ENCODE measurements at regions not wholly inside any gene's neighbourhood (a gene's known extent, or its start where the extent isn't known, plus 50 kb on each side); places are given as distances from the start of the nearest gene placed in this dataset.
"Not testable (repeated sequence)": the region's sequence is repeated elsewhere in the genome, so short reads cannot be mapped to it uniquely, and the experiment has no call there.

- no peak for ATAC-seq (replicated peaks in 1 of 2)
- no peaks in the 10 kb centered on the region for H3K36me3 Mint-ChIP-seq (ENCODE audit: insufficient read depth in 2 of 2)
- no peak overlapping the region for H3K4me3 Mint-ChIP-seq
These were observed 63.3 kb downstream of the POU4F1 start for GRCh38 chr13:78540058-78540457.

GRCh38 chr13:78526044-78526443 is 77.3 kb downstream of the POU4F1 start:
- DNase-seq; H3K9me3 Mint-ChIP-seq; H3K27ac Mint-ChIP-seq; ATAC-seq (replicated peaks in 1 of 2); H3K27me3 Mint-ChIP-seq (ENCODE audit: low read depth); H3K36me3 Mint-ChIP-seq (ENCODE audit: insufficient read depth in 2 of 2); H3K4me3 Mint-ChIP-seq; H3K4me1 Mint-ChIP-seq (ENCODE audit: low read depth): not testable (repeated sequence)

More at GRCh38 chr13:78540058-78540457, 63.3 kb downstream of the POU4F1 start:
- peaks cover 14% of the 10 kb centered on the region for H3K27me3 Mint-ChIP-seq (ENCODE audit: low read depth)
- no peaks in the 10 kb centered on the region for H3K4me1 Mint-ChIP-seq (ENCODE audit: low read depth)
- H3K9me3 Mint-ChIP-seq = no peaks in the 10 kb centered on the region
- H3K27ac Mint-ChIP-seq = no peak overlapping the region
- DNase-seq = no peak

GRCh38 chr13:78524936-78525335 is 78.4 kb downstream of the POU4F1 start:
- Mint-ChIP-seq H3K27me3 (ENCODE audit: low read depth) (no peaks in the 10 kb centered on the region), H3K9me3 (peaks cover 5% of the 10 kb centered on the region in 2 donors), H3K4me3 (no peak overlapping the region), H3K36me3 (ENCODE audit: insufficient read depth in 2 of 2) (no peaks in the 10 kb centered on the region), H3K4me1 (ENCODE audit: low read depth) (no peaks in the 10 kb centered on the region), H3K27ac (no peak overlapping the region)
- DNase-seq (no peak), ATAC-seq (replicated peaks in 1 of 2) (no peak)

- DNase-seq (no peak), ATAC-seq (replicated peaks in 1 of 2) (no peak)
- Mint-ChIP-seq H3K4me3 (no peak overlapping the region), H3K9me3 (peaks cover 3 to 5% of the 10 kb centered on the region in 2 donors), H3K36me3 (ENCODE audit: insufficient read depth in 2 of 2) (peaks cover 0 to 2% of the 10 kb centered on the region in 2 donors), H3K27me3 (ENCODE audit: low read depth) (no peaks in the 10 kb centered on the region), H3K4me1 (ENCODE audit: low read depth) (no peaks in the 10 kb centered on the region), H3K27ac (no peak overlapping the region)
These were observed 82.3 kb downstream of the POU4F1 start for GRCh38 chr13:78521091-78521490.

GRCh38 chr13:78520425-78520824 is 82.9 kb downstream of the POU4F1 start:
- Mint-ChIP-seq H3K4me1 (ENCODE audit: low read depth) (no peaks in the 10 kb centered on the region), H3K27ac (no peak overlapping the region), H3K27me3 (ENCODE audit: low read depth) (no peaks in the 10 kb centered on the region), H3K4me3 (no peak overlapping the region), H3K9me3 (peaks cover 0 to 3% of the 10 kb centered on the region in 2 donors), H3K36me3 (ENCODE audit: insufficient read depth in 2 of 2) (peaks cover 0 to 2% of the 10 kb centered on the region in 2 donors)
- no peak for ATAC-seq (replicated peaks in 1 of 2)
- DNase-seq = no peak

- not testable (repeated sequence) for ATAC-seq (replicated peaks in 1 of 2); H3K9me3 Mint-ChIP-seq; H3K4me1 Mint-ChIP-seq (ENCODE audit: low read depth); H3K27me3 Mint-ChIP-seq (ENCODE audit: low read depth); H3K36me3 Mint-ChIP-seq (ENCODE audit: insufficient read depth in 2 of 2); H3K4me3 Mint-ChIP-seq; DNase-seq; H3K27ac Mint-ChIP-seq
These were observed 84.9 kb downstream of the POU4F1 start for GRCh38 chr13:78518482-78518881.

GRCh38 chr13:78499802-78500201 is 103.5 kb downstream of the POU4F1 start:
- H3K27me3 Mint-ChIP-seq (ENCODE audit: low read depth) = no peaks in the 10 kb centered on the region
- no peak overlapping the region for H3K4me3 Mint-ChIP-seq
- no peak for DNase-seq
- ATAC-seq (replicated peaks in 1 of 2) = no peak
- no peak overlapping the region for H3K27ac Mint-ChIP-seq
- H3K9me3 Mint-ChIP-seq = peaks cover 0 to 1% of the 10 kb centered on the region in 2 donors
- H3K4me1 Mint-ChIP-seq (ENCODE audit: low read depth) = no peaks in the 10 kb centered on the region
- H3K36me3 Mint-ChIP-seq (ENCODE audit: insufficient read depth in 2 of 2) = no peaks in the 10 kb centered on the region

- Mint-ChIP-seq H3K27ac (no peak overlapping the region), H3K4me1 (ENCODE audit: low read depth) (no peaks in the 10 kb centered on the region), H3K36me3 (ENCODE audit: insufficient read depth in 2 of 2) (no peaks in the 10 kb centered on the region), H3K4me3 (no peak overlapping the region), H3K9me3 (peaks cover 0 to 1% of the 10 kb centered on the region in 2 donors), H3K27me3 (ENCODE audit: low read depth) (no peaks in the 10 kb centered on the region)
- ATAC-seq (replicated peaks in 1 of 2) (no peak), DNase-seq (no peak)
These were observed 105.5 kb downstream of the POU4F1 start for GRCh38 chr13:78497702-78498355.

- H3K27ac Mint-ChIP-seq = no peak overlapping the region
- no peak overlapping the region for H3K4me3 Mint-ChIP-seq
- peaks cover 3 to 4% of the 10 kb centered on the region in 2 donors for H3K36me3 Mint-ChIP-seq (ENCODE audit: insufficient read depth in 2 of 2)
- H3K9me3 Mint-ChIP-seq = peaks cover 3 to 11% of the 10 kb centered on the region in 2 donors
- no peaks in the 10 kb centered on the region for H3K4me1 Mint-ChIP-seq (ENCODE audit: low read depth)
- no peak for DNase-seq
- no peaks in the 10 kb centered on the region for H3K27me3 Mint-ChIP-seq (ENCODE audit: low read depth)
- no peak for ATAC-seq (replicated peaks in 1 of 2)
These were observed 111.4 kb downstream of the POU4F1 start for GRCh38 chr13:78491978-78492377.

- H3K36me3 Mint-ChIP-seq (ENCODE audit: insufficient read depth in 2 of 2); H3K27me3 Mint-ChIP-seq (ENCODE audit: low read depth); H3K4me3 Mint-ChIP-seq; H3K4me1 Mint-ChIP-seq (ENCODE audit: low read depth); H3K27ac Mint-ChIP-seq; ATAC-seq (replicated peaks in 1 of 2); DNase-seq: not testable (repeated sequence)
- H3K9me3 Mint-ChIP-seq = peaks cover 3 to 11% of the 10 kb centered on the region in 2 donors
These were observed 113.1 kb downstream of the POU4F1 start for GRCh38 chr13:78490225-78490624.

- Mint-ChIP-seq H3K27me3 (ENCODE audit: low read depth) (no peaks in the 10 kb centered on the region), H3K36me3 (ENCODE audit: insufficient read depth in 2 of 2) (peaks cover 3 to 4% of the 10 kb centered on the region in 2 donors), H3K4me3 (no peak overlapping the region), H3K4me1 (ENCODE audit: low read depth) (no peaks in the 10 kb centered on the region), H3K27ac (no peak overlapping the region), H3K9me3 (peaks cover 3 to 9% of the 10 kb centered on the region in 2 donors)
- no peak for ATAC-seq (replicated peaks in 1 of 2)
- no peak for DNase-seq
These were observed 115.6 kb downstream of the POU4F1 start for GRCh38 chr13:78487707-78488106.

GRCh38 chr13:78485803-78486202 is 117.5 kb downstream of the POU4F1 start:
- Mint-ChIP-seq H3K9me3 (no peaks in the 10 kb centered on the region), H3K27me3 (ENCODE audit: low read depth) (no peaks in the 10 kb centered on the region), H3K4me1 (ENCODE audit: low read depth) (no peaks in the 10 kb centered on the region), H3K36me3 (ENCODE audit: insufficient read depth in 2 of 2) (no peaks in the 10 kb centered on the region), H3K4me3 (no peak overlapping the region), H3K27ac (no peak overlapping the region)
- ATAC-seq (replicated peaks in 1 of 2) (no peak), DNase-seq (no peak)

GRCh38 chr13:78478183-78478582 is 125.2 kb downstream of the POU4F1 start:
- H3K27me3 Mint-ChIP-seq (ENCODE audit: low read depth) = no peaks in the 10 kb centered on the region
- H3K36me3 Mint-ChIP-seq (ENCODE audit: insufficient read depth in 2 of 2) = no peaks in the 10 kb centered on the region
- no peak overlapping the region for H3K4me3 Mint-ChIP-seq
- DNase-seq (no peak), ATAC-seq (replicated peaks in 1 of 2) (no peak)
- H3K27ac Mint-ChIP-seq = no peak overlapping the region
- no peaks in the 10 kb centered on the region for H3K9me3 Mint-ChIP-seq
- H3K4me1 Mint-ChIP-seq (ENCODE audit: low read depth) = no peaks in the 10 kb centered on the region

- Mint-ChIP-seq H3K4me3 (no peak overlapping the region), H3K4me1 (ENCODE audit: low read depth) (no peaks in the 10 kb centered on the region), H3K36me3 (ENCODE audit: insufficient read depth in 2 of 2) (no peaks in the 10 kb centered on the region), H3K27me3 (ENCODE audit: low read depth) (no peaks in the 10 kb centered on the region), H3K9me3 (no peaks in the 10 kb centered on the region), H3K27ac (no peak overlapping the region)
- ATAC-seq (replicated peaks in 1 of 2) (no peak), DNase-seq (no peak)
These were observed 126.4 kb downstream of the POU4F1 start for GRCh38 chr13:78476910-78477309.

Measured in activated T-cell treated with anti-CD3 and anti-CD28 coated beads, Interleukin-2, amount 50 U/mL, for 72 hours (primary cell).